NCI-H345 (cell line): ENCODE measurements at regions not wholly inside any gene's neighbourhood (a gene's known extent, or its start where the extent isn't known, plus 50 kb on each side); places are given as distances from the start of the nearest gene placed in this dataset.
"Not testable (repeated sequence)": the region's sequence is repeated elsewhere in the genome, so short reads cannot be mapped to it uniquely, and the experiment has no call there.

ENCODE experiments used
- DNase-seq: peaks from one replicate; lab custom pipeline; 2025; lab: John Stamatoyannopoulos, UW

DNA sequence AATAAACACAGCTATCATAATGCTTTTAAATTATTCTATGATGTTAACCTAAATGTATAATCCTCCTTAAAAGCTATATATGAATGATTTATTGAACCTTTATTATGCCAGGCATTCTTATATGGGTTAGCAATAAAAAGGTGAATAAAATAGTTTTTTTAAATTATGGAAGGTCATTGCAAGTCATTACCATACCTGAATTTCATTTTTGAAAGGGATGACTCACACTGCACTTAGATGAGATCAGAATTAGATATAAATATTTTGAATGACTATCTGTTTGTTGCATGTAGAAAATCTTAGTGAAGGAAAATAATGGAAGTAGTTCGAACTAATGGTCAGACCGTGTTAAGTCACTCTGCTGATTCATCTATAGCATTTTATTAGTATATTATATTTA lies 822.3 kb downstream of the LUZP2 start:
- DNase-seq: no peak

DNA sequence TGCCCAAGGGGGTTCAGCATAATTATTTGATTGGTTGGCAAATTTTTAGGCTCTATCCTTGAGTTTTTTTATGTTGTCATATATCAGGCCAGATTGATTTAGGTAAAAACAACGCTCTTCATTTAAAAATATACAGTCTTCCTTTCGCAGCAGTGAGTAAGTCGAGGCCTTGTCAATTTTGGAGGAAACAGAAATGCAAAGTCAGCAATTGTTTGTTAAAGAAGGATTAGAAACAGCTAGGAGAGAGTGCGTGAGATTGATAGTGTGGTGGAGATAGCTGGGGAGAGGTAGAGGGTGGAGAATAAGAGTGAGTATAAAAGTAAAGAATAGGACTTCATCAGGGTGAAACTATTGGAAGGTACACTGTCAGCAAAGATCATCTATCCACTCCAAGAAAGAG lies 830.8 kb downstream of the LUZP2 start:
- DNase-seq: no peak

DNA sequence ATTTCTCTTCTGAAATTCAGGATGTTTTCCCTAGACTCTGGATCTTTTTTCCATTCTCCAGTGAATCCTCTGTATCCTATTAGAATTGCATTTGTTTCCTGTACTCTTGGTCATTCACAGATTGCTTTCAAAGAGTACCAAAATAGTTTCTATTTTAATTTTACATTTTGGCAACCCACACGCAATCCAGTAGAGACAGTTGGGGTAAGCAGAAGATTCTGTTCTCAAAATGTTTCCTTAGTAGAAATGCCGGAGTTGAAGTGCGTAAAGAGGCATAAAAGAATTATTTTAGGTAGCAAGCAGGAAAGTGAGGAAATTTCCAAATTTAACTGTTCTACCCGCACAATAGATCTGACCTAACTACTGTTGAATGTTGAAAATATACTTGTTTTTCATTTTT lies 842.4 kb downstream of the LUZP2 start:
- DNase-seq: no peak

DNA sequence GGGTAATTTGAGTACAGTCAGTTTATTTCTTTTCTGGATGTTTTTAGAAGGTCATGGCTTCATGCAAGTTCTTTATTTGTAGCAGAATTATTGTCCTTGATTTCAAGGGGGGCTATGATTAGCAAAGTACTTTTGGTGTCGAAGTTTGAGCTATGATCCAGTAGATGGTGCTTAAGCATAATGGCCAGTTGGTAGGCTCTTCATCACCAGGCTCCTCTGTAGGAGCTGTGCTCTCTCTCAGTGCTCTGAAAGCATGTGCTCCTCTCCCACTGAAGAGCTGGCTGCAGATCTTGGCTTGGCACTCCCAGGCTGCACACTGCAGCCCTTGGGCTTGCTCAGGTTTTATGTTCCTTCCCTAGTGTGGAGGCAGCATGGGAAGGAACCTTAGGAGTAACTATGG lies 852.7 kb downstream of the LUZP2 start:
- DNase-seq: no peak

DNA sequence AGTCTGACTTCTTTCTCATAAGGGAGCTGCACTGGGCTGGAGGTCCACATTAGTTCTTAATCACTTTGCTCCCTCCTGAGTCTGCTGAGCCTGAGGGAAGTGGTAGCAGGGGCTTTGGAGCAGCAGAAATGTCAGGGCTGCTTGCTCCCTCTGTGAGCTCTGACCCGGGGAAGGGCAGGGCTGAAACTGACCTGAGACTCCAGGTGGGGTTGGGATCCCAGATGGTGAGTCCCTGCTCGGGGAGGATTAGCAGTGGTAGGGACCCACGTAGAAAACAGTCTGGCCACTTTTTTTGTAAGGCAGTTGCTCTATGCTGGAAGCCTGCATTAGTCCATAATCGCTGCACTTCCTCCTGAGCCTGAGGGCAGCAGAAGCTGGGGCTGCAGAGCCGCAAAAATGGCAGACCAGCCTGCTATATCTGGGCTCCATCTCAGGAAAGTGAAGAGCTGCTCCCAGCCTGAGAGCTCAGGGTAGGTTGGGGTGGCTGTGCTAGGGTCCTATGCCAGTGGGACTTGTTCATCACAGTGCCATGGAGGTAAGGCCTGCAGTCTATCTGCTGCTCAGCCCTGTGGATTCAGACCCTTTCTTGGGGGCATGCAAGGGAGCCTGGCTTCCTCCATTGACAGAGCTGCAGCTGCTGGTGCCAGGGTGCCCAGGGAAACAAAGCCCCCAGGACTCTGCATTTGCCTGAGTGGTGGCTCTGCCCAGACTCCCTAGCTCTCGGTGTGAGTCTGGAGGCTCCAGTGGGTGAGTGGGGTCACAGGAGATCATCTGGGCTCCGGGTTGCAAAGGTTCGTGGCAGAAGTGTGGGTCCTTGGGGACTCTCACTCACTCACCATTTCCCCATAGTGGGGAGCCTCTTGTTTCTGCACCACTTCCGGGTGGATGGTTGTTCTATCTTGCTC lies 854.3 kb downstream of the LUZP2 start:
- no peak for DNase-seq

DNA sequence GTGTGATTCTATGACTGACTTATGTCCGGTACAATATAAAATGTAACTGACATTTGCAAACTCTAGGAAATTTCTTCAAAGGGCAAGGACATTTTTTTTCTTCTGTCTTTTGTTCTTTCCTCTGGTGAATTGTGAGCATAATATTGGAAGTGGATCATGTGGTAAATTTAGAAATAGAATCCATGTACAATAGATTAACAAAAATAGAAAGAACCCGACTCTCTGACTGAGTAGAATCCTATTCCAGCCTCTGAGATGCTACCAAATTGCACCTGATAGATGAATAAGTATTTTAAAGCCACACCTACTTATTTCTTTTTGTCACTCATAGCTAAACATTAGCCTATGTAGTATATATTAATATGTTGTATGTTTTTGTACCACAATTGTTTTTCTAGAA lies 860.3 kb downstream of the LUZP2 start:
- DNase-seq: no peak

DNA sequence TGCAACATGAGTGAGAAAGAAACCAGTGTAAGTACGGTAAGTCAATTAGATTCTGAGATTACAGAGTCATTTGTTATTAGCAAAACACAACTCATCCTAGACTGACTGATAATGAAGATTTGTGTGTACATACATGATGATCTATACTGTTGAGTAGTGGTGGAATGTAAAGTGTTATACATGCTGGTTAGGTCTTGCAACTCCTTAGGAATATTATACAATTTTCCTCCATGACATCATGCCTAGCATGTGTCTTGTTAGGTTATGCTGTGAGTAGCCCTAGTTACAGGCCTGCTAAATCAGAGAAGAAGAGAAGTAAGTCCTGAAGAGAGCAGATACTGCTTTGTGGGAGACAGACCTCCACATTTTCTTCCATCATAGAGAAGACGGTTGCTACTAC lies 880.6 kb downstream of the LUZP2 start:
- no peak for DNase-seq

DNA sequence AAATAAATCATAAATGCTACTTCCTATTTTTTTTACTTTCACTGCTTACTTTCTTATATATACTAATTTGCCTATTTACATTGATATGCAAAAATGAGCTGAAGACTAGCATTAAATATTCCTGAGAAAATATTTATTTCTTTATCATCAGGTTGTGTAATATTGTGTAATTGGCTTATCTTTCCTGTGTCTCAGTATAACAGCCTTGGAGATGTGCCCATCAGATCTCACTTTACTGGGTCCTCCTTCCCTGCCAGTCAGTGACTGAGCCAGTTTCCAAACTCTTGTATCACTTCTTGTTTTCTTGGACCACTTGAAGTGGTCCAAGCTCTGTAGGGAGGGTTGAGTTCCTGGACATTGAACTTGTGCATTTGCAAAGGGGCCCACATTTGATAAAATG lies 900.0 kb downstream of the LUZP2 start:
- no peak for DNase-seq

DNA sequence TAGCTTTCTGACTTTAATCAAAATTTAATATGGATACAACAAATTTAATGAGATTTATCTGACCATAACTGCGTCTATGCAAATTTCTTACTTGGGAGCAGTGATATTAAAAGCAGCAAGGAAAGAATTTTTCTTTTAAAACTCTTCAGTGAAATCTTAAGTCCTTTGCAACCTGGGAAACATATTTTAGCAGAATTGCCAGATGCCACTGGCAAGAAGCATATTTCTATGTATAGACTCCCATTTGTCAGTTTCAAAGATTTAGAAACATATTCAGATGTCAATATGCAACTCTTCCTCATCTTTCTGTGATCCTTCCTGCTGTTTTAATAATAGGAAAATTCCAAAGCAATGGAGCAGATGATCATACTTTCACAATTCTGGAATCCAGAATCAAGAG lies 911.3 kb downstream of the LUZP2 start:
- no peak for DNase-seq

DNA sequence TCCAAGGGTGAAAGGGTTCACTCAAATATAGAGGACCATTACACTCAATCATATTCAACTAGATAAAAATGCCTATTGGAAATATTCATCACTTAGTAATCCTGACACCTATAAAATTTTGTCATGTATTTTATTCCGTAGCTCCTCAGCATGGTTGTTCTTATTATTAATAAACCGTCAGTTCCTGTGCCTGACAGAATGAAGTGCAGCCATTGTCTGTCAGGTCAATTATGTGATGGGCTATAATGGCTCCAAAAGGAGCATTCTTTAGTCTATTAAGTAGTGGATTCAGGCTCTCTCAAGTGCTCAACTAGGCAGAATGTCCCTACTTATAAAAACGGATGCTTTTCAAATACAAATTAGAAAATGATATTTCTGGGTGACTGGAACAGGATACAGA lies 916.1 kb upstream of the ANO3 start:
- DNase-seq: no peak

DNA sequence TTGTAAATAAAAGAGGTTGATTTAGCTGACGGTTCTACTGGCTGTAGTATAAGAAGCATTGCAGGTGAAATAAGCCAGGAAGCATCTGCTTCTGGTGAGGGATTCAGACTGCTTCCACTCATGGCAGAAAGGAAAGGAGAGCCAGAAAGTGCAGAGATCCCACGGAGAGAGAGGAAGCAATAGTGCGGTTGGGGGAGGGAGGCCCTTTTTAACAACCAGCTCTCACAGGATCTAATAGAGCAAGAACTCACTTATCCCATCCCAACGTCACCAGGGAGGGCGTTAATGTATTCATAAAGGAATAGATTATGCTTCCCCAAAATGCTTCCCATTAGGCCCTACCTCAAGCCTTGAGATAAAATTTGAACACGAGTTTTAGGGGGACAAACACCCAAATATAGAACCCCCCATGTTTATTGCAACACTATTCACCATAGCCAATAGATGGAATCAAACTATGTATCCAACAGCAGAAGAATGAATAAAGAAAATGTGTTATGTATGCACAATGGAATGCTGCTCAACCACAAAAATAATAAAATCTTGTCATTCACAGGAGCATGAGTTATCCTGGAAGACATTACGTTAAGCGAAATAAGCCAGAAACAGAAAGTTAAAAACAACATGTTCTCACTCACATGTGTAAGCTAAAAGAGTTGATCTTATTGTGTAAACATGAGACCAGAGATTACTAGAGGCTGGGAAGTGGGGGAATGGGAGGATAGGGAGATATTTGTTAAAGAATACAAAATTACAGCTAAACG lies 908.3 kb upstream of the ANO3 start:
- no peak for DNase-seq

DNA sequence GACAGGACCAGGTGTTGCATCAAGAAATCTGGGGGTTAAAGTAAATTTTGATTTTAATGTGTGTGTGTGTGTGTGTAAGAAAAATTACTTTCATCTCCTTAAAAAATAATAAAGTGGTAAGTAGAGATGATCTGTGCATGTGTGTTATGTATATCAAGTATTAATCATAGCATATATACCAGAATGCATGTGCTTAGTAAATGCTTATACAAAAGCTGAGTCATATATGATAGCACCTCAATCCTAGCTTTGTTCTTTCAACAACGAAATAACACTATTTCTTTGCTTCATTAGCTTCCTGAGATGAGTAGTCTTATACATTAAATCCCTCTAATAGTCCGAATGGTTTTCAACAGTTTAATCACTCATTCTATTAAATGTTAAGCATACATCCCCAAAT lies 899.6 kb upstream of the ANO3 start:
- no peak for DNase-seq

DNA sequence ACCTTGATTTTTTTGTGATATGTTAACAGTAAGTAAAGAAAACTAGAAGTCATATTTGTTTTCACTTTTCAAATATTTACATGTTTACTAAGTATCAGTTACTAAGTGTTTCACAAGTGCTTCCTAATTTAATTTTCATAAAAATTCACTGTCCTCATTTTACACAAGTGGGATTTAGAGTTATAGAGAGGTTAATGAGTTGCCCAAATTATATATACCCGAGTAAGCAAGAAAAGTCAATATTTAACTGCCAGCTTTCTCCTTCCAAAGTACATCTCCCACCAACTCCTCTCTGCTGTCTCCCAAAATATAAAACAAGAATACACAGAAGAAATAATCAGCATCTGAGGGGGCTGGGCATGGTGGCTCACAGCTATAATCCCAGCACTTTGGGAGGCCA lies 896.7 kb upstream of the ANO3 start:
- no peak for DNase-seq

DNA sequence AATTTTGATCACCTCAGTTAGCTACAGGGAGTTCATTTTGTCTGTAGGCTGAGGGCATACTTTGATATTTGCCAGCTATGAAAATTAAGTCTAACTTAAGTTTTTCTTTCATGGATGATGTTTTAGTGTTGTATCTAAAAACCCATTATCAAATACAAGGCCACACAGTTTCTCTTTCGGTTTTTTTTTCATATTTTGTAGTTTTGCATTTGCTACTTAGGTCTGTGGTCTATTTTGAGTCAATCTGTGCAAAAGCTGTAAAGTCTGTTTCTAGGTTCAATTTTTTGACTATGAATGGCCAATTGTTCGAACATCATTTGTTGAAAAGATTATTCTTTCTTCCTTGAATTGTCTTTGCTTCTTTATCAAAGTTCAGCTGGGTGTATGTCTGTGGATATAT lies 895.6 kb upstream of the ANO3 start:
- no peak for DNase-seq

DNA sequence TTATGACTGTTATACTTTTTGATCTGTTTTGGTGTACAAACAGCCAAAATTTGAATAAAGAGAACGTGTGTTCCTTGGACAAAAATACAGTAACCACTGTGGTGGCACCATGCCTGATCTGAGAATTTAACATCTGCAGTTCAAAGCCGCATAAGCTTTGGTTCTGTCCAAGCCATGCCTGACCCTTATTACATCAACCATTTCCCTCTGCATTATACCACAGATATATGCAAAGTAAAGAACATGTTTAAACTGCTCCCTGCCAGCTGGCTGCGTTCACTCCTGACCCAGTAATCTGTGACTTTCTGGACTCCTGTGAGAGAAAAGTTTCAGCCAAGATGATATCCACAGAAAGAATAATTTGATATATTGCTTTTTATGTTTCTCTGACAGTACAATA lies 890.5 kb upstream of the ANO3 start:
- DNase-seq: no peak

DNA sequence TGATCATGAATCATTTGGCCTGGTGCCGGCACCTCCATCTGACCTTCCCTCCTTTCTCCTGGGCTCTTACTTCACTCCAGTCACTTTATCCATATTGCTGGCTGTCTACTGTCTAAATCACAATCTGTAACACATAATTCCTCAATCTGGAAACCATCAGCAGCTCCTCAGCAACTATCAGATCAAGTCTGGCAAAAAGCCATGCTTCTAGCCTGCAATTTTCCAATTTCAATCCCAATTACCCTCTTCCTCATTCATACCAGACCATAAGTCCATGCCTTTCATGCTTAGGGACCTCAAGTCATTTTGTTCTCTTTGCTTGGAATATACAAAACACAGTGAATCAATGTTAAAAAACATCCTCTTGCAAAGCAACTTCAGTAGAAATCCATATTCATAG lies 882.8 kb upstream of the ANO3 start:
- no peak for DNase-seq

DNA sequence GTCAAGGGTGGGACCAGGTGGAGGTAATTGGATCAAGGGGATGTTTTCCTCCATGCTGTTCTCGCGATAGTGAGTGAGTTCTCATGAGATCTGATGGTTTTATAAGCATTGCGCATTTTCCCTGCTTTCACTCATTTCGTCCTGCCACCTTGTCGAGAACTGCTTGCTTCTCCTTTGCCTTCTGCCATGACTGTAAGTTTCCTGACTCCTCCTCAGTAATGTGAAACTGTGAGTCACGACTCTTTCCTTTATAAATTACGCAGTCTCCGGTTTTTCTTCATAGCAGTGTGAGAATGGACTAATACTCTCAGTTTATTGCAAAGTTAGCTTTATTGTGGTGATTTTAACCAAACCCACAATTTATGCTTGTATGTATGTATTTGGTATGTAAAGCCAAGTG lies 878.5 kb upstream of the ANO3 start:
- no peak for DNase-seq

DNA sequence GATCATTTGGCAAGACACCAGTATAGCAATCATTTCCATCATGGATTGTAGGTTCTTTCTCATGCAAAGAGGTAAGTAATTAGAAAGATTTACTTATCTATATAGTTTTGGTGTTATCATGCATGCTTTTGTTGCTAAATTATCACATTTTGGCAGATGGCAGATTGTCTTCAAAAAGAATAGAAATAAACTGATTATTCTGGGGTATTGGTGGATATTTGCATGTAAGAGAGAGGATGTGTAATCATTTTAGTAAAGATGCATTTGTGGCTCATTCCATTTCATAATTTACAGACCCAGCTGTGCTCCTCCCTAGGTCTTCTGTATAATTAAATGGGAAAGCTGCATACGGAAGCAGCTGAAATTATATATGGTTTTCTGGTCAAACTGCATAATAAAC lies 875.7 kb upstream of the ANO3 start:
- no peak for DNase-seq

DNA sequence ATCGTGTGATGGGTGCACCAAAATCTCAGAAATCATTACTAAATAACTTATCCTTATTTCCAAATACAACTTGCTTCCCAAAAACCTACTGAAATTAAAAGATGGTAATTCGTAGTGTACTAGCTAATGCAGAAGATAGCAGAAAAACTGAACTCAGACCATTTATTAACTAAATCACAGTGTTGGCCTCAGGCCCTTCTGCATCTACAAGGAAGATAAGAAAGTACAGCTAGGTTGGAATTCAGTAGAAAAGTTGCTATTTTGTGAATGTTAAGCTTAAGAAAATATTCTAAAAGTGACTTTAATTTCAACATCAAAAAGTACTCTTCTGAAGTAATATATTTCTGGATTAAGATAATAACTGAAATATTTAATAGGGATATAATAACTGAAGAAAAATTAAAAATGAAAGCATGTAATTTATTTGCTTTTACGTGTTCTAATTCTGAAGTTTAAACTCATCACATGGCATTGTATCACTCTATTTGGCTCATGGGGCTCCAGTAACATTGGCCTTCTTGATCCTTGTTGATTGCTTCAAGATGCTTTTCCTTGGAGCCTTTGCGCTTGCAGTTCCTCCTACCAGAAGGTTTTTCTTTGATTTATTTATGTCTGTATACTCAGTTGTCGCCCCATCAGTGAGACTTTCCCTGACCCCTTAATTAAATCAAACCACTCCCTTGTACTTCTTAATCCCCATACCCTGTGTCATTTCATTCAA lies 847.9 kb upstream of the ANO3 start:
- DNase-seq: no peak

DNA sequence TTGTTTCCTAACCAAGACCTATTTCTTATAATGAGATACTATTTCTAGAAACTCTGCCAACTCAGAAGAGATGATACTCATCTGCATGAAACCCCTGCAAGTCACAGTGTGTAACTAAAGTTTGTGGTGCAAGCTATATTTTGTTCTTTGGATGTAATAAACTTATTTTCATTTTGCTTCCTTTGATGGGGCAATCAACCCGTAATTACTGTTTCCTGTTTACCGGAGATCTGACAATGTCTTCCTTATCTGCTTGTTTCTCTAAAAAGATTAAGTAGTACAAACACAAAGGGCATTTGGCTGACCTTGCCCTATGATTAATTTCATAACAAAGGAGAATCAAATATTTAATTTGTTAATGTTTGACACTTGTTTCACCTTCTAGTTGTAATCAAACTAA lies 846.6 kb upstream of the ANO3 start:
- DNase-seq: no peak

DNA sequence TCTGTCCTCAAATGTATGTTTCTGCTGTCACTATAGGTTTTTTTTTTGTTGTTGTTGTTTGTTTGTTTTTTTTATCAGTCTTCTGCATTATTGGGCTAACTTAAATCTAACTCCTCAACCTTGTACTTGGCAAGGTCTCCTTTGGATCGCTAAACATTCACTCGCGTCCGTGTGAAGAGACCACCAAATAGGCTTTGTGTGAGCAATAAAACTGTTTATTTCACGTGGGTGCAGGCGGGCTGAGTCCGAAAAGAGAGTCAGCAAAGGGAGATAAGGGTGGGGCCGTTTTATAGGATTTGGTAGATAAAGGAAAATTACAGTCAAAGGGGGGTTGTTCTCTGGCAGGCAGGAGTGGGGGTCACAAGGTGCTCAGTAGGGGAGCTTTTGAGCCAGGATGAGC lies 845.6 kb upstream of the ANO3 start:
- not testable (repeated sequence) for DNase-seq

DNA sequence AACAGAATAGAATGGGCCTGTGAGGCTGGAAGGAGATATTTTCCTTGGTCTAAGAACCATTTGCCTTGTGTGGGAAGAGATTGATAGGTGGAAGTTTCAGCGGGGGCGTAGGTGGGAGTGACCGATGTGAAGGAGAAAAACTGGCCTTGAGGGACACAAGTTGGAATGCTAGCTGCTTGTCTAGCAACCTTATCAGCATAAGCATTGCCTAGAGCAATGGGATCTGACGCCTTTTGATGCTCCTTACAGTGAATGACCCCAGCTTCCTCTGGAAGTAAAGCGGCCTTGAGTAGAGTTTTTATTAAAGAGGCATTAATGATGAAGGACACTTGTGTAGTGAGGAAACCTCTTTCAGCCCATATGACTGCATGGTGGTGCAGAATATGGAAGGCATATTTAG lies 843.8 kb upstream of the ANO3 start:
- not testable (repeated sequence) for DNase-seq

DNA sequence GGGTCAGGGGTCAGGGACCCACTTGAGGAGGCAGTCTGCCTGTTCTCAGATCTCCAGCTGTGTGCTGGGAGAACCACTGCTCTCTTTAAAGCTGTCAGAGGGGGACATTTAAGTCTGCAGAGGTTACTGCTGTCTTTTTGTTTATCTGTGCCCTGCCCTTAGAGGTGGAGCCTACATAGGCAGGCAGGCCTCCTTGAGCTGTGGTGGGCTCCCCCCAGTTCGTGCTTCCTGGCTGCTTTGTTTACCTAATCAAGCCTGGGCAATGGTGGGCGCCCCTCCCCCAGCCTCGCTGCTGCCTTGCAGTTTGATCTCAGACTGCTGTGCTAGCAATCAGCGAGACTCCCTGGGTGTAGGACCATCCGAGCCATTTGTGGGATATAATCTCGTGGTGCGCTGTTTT lies 830.5 kb upstream of the ANO3 start:
- not testable (repeated sequence) for DNase-seq
